ENCODE measurements at regions not wholly inside any gene's neighbourhood (a gene's known extent, or its start where the extent isn't known, plus 50 kb on each side); places are given as distances from the start of the nearest gene placed in this dataset.

DNA sequence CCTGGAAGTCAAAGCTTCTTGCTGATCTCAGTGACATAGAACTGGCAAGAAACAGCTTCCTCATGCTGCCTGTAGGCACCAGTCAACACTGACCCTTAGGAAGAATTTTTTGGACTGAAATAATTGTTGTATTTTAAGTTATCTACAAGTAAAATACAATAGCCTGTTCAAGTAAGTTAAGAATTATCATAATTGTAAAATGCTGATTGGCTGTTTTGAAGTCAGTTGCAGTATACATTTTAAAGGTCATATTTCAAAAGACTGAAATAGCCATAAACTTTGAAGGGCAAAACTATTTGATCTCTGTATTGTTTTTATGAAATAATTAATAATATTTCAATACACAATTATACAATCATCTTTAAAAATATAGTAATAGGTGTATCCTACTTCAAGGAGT, 794.9 kb downstream of the MAT2B start:
- intact Hi-C loops (cut with micrococcal nuclease) = no loop called here
- Histone ChIP-seq H4K20me1 (ENCODE audit: control insufficient read depth, insufficient read depth, low read length, poor library complexity, severe bottlenecking) (no peaks in the 10 kb centered on the region), H3K4me2 (replicated peaks; ENCODE audit: low read depth, low read length, poor library complexity, severe bottlenecking) (no peak overlapping the region), H3K4me3 (ENCODE audit: control extremely low read depth in 1 of 5, extremely low read depth in 1 of 5, insufficient read depth in 1 of 5, low read depth in 2 of 5, low read length in 4 of 5) (no peak overlapping the region), H3K79me2 (ENCODE audit: control insufficient read depth, insufficient read depth, low read length) (no peaks in the 10 kb centered on the region), H3K9me3 (ENCODE audit: control extremely low read depth in 1 of 3, control insufficient read depth in 2 of 3, insufficient read depth in 1 of 3, low read length in 2 of 3) (no peaks in the 10 kb centered on the region), H3K36me3 (replicated peaks in 1 of 2; ENCODE audit: control extremely low read depth in 1 of 2, control insufficient read depth in 1 of 2, extremely low read depth in 1 of 2, insufficient read depth in 2 of 2, low read length in 1 of 2) (no peaks in the 10 kb centered on the region), H3K4me1 (ENCODE audit: control insufficient read depth in 2 of 2, insufficient read depth in 2 of 2, low read length in 2 of 2) (no peaks in the 10 kb centered on the region), H3K27me3 (replicated peaks in 1 of 4; ENCODE audit: control extremely low read depth in 1 of 4, control insufficient read depth in 3 of 4, insufficient read depth in 4 of 4, low read length in 3 of 4) (no peaks in the 10 kb centered on the region), H3K27ac (ENCODE audit: low read length in 2 of 2) (no peak overlapping the region), H2AFZ (ENCODE audit: insufficient read depth, low read depth, low read length, poor library complexity, severe bottlenecking) (no peak overlapping the region), H3K9ac (ENCODE audit: low read length) (no peak overlapping the region)
- Mint-ChIP-seq H3K9me3 (ENCODE audit: insufficient read depth) (no peaks in the 10 kb centered on the region), H3K4me1 (no peaks in the 10 kb centered on the region), H3K27me3 (no peaks in the 10 kb centered on the region), H3K27ac (no peak overlapping the region), H3K4me3 (no peak overlapping the region)
- ChIA-PET POLR2A (no interaction called here), CTCF (no interaction called here)
- TF ChIP-seq EZH2 (IDR thresholded peaks at IDR 0.05; ENCODE audit: borderline replicate concordance, insufficient read depth, low read depth, low read length, poor library complexity, severe bottlenecking) = no peak
- TF ChIP-seq, protein P1, sequence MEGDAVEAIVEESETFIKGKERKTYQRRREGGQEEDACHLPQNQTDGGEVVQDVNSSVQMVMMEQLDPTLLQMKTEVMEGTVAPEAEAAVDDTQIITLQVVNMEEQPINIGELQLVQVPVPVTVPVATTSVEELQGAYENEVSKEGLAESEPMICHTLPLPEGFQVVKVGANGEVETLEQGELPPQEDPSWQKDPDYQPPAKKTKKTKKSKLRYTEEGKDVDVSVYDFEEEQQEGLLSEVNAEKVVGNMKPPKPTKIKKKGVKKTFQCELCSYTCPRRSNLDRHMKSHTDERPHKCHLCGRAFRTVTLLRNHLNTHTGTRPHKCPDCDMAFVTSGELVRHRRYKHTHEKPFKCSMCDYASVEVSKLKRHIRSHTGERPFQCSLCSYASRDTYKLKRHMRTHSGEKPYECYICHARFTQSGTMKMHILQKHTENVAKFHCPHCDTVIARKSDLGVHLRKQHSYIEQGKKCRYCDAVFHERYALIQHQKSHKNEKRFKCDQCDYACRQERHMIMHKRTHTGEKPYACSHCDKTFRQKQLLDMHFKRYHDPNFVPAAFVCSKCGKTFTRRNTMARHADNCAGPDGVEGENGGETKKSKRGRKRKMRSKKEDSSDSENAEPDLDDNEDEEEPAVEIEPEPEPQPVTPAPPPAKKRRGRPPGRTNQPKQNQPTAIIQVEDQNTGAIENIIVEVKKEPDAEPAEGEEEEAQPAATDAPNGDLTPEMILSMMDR (IDR thresholded peaks at IDR 0.05) = no peak
- ATAC-seq (ENCODE audit: low read depth) (no peak), DNase-seq (no peak)

DNA sequence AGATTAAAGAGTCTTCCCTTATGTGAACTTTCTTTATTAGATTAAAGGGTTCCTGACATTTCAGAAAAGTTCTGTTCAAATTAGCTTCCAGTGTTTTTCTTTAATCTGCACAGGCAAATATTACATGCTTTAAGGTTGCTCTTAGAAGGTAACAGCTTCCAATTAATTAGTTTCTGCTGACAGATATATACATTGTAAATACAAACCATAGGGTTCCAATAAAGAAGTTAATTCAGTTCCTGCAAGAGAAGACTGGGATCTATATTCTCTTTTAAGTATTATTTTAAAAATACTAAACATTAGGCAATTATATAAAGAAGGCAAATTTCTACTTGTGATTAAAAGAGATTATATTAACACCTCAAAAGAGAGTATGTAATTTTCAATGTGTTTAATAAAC, 795.7 kb downstream of the MAT2B start:
- H3K9me3 Mint-ChIP-seq (ENCODE audit: insufficient read depth) = no peaks in the 10 kb centered on the region
- no peak overlapping the region for H3K27ac ChIP-seq (ENCODE audit: low read length in 2 of 2)
- no peaks in the 10 kb centered on the region for H3K79me2 ChIP-seq (ENCODE audit: control insufficient read depth, insufficient read depth, low read length)
- no peaks in the 10 kb centered on the region for H3K4me1 ChIP-seq (ENCODE audit: control insufficient read depth in 2 of 2, insufficient read depth in 2 of 2, low read length in 2 of 2)
- no peak overlapping the region for H3K9ac ChIP-seq (ENCODE audit: low read length)
- intact Hi-C loops (cut with micrococcal nuclease) = no loop called here
- H3K36me3 ChIP-seq (replicated peaks in 1 of 2; ENCODE audit: control extremely low read depth in 1 of 2, control insufficient read depth in 1 of 2, extremely low read depth in 1 of 2, insufficient read depth in 2 of 2, low read length in 1 of 2) = no peaks in the 10 kb centered on the region
- ATAC-seq (ENCODE audit: low read depth) (no peak), DNase-seq (no peak)
- H3K27me3 Mint-ChIP-seq = no peaks in the 10 kb centered on the region
- no peaks in the 10 kb centered on the region for H3K9me3 ChIP-seq (ENCODE audit: control extremely low read depth in 1 of 3, control insufficient read depth in 2 of 3, insufficient read depth in 1 of 3, low read length in 2 of 3)
- H3K4me1 Mint-ChIP-seq = no peaks in the 10 kb centered on the region
- CTCF ChIA-PET = no interaction called here
- no peak overlapping the region for H3K27ac Mint-ChIP-seq
- H2AFZ ChIP-seq (ENCODE audit: insufficient read depth, low read depth, low read length, poor library complexity, severe bottlenecking) = no peak overlapping the region
- TF ChIP-seq, protein P1 (IDR thresholded peaks at IDR 0.05) = no peak
- no peak for TF ChIP-seq EZH2 (IDR thresholded peaks at IDR 0.05; ENCODE audit: borderline replicate concordance, insufficient read depth, low read depth, low read length, poor library complexity, severe bottlenecking)
- POLR2A ChIA-PET = no interaction called here
- no peaks in the 10 kb centered on the region for H4K20me1 ChIP-seq (ENCODE audit: control insufficient read depth, insufficient read depth, low read length, poor library complexity, severe bottlenecking)
- no peak overlapping the region for H3K4me3 Mint-ChIP-seq
- H3K4me2 ChIP-seq (replicated peaks; ENCODE audit: low read depth, low read length, poor library complexity, severe bottlenecking) = no peak overlapping the region
- no peak overlapping the region for H3K4me3 ChIP-seq (ENCODE audit: control extremely low read depth in 1 of 5, extremely low read depth in 1 of 5, insufficient read depth in 1 of 5, low read depth in 2 of 5, low read length in 4 of 5)
- no peaks in the 10 kb centered on the region for H3K27me3 ChIP-seq (replicated peaks in 1 of 4; ENCODE audit: control extremely low read depth in 1 of 4, control insufficient read depth in 3 of 4, insufficient read depth in 4 of 4, low read length in 3 of 4)
